HUES64 (cell line): ENCODE measurements at regions not wholly inside any gene's neighbourhood (a gene's known extent, or its start where the extent isn't known, plus 50 kb on each side); places are given as distances from the start of the nearest gene placed in this dataset.

Experiments
- H3K27ac ChIP-seq: 2 replicates; pipeline ENCODE4 v1.7.0; 2013; ENCODE audit warnings: low read depth, low read length, inconsistent platforms
- H3K27me3 ChIP-seq: 2 replicates; pipeline ENCODE4 v1.6.1; 2013; ENCODE audit warnings: mild to moderate bottlenecking, low read length; ENCODE audit not compliant: insufficient read depth
- H3K36me3 ChIP-seq: 2 replicates; pipeline ENCODE4 v1.6.1; 2013; ENCODE audit warnings: mild to moderate bottlenecking, low read length; ENCODE audit not compliant: insufficient read depth
- H3K4me1 ChIP-seq: 2 replicates; pipeline ENCODE4 v1.6.1; 2013; ENCODE audit warnings: mild to moderate bottlenecking, low read length, moderate library complexity; ENCODE audit not compliant: insufficient read depth
- H3K4me3 ChIP-seq: 2 replicates; pipeline ENCODE4 v1.5.1; 2013; ENCODE audit warnings: mild to moderate bottlenecking, low read length, moderate library complexity
- H3K9ac ChIP-seq: 2 replicates; pipeline ENCODE4 v1.6.1; 2013; ENCODE audit warnings: mild to moderate bottlenecking, low read depth, low read length
- H3K9me3 ChIP-seq: 2 replicates; pipeline ENCODE4 v1.6.1; 2013; ENCODE audit warnings: low read depth, low read length; ENCODE audit not compliant: insufficient read depth
- WGBS: fragments of 150-250, 120-280 bp; methylation state at CpG from one replicate; pipeline ENCODE4 v1.1.7; 2013; ENCODE audit warnings: missing lambda C conversion rate; 5-methylcytosine and 5-hydroxymethylcytosine counted together

DNA sequence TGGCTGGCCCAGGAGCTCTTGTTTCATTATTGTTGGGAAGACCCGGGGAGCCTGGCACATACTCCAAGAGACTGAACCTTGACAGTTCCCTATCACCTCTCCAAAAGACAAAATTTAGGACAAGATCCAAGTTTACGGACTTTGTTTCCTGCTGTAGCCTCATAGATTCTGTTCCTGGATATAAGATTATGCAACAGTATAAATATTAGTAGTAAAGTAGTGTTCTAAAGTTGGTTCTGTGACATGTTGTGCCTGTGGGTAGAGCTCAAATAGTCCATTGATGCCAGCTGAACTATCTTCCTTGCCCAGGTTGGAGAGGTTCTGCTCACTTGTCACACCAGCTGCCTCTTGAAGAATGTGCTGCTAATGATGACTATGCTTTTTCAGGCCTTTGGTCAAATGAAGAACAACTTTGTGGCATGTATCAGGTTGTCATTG is 430.2 kb downstream of the DMAC1 start:
- Histone ChIP-seq H3K9ac (no peak overlapping the region), H3K4me1 (peaks cover 2% of the 10 kb centered on the region; the same call in 1 of the 2 replicates), H3K4me3 (no peak overlapping the region), H3K27me3 (no peaks in the 10 kb centered on the region), H3K9me3 (no peaks in the 10 kb centered on the region), H3K27ac (no peak overlapping the region), H3K36me3 (no peaks in the 10 kb centered on the region)
- 91% methylated on average over 2 of the region's 2 CpGs for WGBS

DNA sequence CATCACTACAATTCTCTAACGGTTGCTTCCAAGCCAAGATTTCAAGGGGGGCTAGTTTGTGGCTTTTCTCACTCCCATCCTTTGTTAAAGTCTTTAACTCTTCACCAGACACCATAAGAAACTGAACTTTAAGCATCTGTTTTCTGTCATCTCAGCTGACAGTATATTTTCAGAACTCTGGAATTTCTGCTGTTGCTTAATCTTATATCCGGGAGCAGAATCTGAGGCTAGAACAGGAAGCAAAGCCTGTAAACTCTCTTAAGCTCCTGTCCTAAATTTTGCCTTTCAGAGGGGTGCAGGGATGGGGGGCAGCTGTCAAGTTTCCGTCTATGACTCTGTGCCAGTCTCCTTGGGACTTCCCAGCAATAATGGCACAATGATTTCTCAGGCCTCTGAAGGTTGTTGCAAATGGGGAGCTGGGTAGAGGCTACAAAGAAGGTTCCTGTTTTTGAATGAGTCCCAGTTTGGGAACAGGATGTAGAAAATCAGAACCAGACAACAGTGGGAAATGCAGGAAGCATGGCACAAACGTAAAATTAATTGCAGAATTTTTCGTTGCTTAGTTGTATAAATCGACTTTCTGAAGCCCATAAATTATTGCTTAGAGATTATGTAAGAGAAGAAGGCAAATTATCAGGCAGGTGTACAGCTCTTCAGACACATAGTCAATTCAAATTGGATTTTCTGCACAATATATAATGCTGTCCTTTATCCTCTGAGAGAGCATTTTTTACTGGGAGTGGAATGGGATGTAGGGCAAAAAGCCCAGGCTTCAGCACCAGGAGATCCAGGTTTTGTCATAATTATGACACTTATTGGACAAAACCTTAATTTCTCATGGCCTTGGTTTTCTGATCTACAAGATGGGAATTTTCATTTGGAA is 430.9 kb downstream of the DMAC1 start:
- no peaks in the 10 kb centered on the region for H3K9me3 ChIP-seq
- H3K36me3 ChIP-seq = no peaks in the 10 kb centered on the region
- no peak overlapping the region for H3K4me3 ChIP-seq
- no peak overlapping the region for H3K27ac ChIP-seq
- H3K9ac ChIP-seq = no peak overlapping the region
- no peaks in the 10 kb centered on the region for H3K27me3 ChIP-seq
- WGBS = 84% methylated on average over 6 of the region's 6 CpGs
- peaks cover 5% of the 10 kb centered on the region; the same call in 1 of the 2 replicates for H3K4me1 ChIP-seq

DNA sequence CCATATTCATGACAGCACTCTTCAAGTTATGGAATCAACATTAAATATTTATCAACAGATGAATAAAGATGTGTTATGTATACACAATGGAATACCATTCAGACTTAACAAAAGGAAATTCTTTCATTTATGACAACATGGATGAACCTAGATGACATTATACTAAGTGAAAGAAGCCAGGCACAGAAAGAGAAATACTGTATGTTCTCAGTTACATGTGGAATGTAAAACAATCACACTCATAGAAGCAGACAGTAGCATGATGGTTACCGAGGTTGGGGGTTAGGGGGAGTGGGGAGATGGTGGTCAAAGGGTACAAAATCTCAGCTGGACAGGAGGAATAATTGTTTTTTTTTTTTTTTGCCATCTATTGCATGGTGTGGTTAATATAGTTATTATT is 431.9 kb downstream of the DMAC1 start:
- Histone ChIP-seq H3K4me1 (peaks cover 5% of the 10 kb centered on the region; the same call in 1 of the 2 replicates), H3K4me3 (no peak overlapping the region), H3K27ac (no peak overlapping the region), H3K36me3 (no peaks in the 10 kb centered on the region), H3K27me3 (no peaks in the 10 kb centered on the region), H3K9ac (no peak overlapping the region), H3K9me3 (no peaks in the 10 kb centered on the region)
- WGBS = 81% methylated on average over 1 of the region's 1 CpG

DNA sequence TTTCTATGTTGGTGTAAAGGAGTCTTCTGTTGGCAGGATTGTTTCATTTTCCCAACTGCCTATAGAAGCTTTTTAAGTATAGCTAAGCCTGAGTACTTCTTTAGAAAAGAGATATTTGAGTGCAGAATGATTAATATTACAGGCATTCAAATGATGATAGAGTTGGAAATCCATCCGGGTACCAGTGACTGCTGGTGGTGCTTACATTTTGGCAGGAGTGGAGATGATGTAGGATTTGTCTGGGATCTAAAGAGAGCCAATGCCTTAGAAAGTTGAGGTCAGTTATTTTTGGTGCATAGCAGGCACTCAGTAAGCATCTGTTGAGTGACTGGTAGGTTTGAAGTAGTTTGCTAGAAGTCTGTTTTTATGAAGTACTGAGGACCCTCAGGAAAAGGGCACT is 433.5 kb downstream of the DMAC1 start:
- H3K4me1 ChIP-seq = peaks cover 5% of the 10 kb centered on the region; the same call in 1 of the 2 replicates
- H3K9ac ChIP-seq = no peak overlapping the region
- no peak overlapping the region for H3K4me3 ChIP-seq
- H3K9me3 ChIP-seq = no peaks in the 10 kb centered on the region
- 40% methylated on average over 1 of the region's 1 CpG for WGBS
- H3K27ac ChIP-seq = no peak overlapping the region
- no peaks in the 10 kb centered on the region for H3K36me3 ChIP-seq
- no peaks in the 10 kb centered on the region for H3K27me3 ChIP-seq

DNA sequence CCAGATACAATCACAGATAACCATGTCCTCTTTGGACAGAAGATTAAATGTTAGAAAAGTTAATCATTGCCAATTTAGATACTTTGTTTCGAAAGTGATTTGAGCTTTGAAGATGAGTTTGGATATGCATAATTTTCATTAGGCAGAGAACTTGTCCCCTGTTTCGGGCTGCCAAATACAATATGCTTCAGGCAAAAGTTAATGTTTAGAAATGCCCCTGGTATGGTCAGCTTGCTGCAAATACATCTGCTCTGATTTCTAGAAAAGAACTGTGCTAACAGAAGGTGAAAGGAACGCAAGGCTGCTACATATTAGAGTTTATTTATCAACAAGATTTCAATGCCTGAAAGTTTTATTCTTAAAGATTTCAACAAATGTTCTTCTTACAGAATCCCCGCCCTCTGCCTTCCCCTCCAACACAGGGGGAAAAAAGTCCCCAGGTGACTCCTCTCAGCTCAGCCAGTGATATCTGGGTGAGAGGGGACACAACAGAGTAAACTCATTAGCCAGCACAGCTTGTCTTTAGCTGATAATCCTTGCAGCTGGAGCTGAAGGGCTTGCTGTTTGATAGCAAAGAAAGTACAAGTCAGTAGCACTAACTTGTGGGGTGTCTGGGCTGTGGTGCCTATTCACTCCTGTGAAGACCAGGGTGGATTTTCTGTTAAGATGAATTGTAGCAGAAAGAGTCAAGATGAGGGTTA is 435.7 kb downstream of the DMAC1 start:
- Histone ChIP-seq H3K27me3 (no peaks in the 10 kb centered on the region), H3K9me3 (no peaks in the 10 kb centered on the region), H3K27ac (no peak overlapping the region), H3K4me1 (peaks cover 5% of the 10 kb centered on the region; the same call in 1 of the 2 replicates), H3K4me3 (no peak overlapping the region), H3K9ac (no peak overlapping the region), H3K36me3 (no peaks in the 10 kb centered on the region)
- 85% methylated on average over 3 of the region's 4 CpGs for WGBS

DNA sequence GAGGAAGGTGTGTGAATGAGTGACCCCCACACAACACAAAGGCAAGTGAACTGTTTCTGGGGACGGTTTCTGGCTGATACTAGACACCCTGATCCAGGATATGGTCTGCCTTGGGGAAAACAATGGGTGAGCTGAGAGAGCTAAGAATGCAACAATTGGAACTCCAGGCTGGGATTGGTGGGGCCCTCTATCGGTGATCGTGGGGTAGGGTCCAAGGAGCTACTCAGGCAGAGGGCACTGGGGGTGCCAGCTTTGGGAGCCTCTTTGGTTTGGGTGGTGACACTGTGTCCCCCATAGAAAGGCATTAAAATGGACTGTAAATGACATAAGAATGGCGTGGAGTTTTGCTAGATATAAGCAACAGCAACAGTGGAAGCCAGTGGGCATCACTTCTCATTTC is 439.1 kb downstream of the DMAC1 start:
- Histone ChIP-seq H3K4me3 (no peak overlapping the region), H3K27ac (no peak overlapping the region), H3K27me3 (no peaks in the 10 kb centered on the region), H3K9me3 (no peaks in the 10 kb centered on the region), H3K9ac (no peak overlapping the region), H3K36me3 (no peaks in the 10 kb centered on the region), H3K4me1 (peaks cover 5% of the 10 kb centered on the region; the same call in 1 of the 2 replicates)
- 72% methylated on average over 4 of the region's 4 CpGs for WGBS

DNA sequence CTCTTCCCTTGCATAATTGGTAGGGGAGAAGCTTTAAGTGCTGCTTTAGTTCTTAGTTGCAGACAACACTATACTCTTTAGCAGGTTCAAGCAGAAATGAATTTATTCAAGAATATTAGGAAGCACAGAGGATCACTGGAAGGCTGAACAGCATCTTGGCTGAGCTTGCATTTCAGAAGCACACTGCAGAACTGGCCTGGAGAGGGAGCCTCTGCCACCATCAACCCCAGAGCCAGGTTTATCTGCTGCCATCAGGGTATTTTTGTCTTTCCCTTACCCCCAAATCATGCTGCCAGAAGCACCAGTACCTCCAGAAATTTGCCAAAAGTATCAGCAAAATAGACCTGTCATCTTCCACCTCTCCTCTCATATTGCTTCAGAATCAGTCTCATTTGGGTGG is 440.7 kb downstream of the DMAC1 start:
- H3K27ac ChIP-seq = no peak overlapping the region
- H3K36me3 ChIP-seq = no peaks in the 10 kb centered on the region
- H3K4me1 ChIP-seq = no peaks in the 10 kb centered on the region
- H3K4me3 ChIP-seq = no peak overlapping the region
- no peaks in the 10 kb centered on the region for H3K9me3 ChIP-seq
- no peak overlapping the region for H3K9ac ChIP-seq
- no peaks in the 10 kb centered on the region for H3K27me3 ChIP-seq

DNA sequence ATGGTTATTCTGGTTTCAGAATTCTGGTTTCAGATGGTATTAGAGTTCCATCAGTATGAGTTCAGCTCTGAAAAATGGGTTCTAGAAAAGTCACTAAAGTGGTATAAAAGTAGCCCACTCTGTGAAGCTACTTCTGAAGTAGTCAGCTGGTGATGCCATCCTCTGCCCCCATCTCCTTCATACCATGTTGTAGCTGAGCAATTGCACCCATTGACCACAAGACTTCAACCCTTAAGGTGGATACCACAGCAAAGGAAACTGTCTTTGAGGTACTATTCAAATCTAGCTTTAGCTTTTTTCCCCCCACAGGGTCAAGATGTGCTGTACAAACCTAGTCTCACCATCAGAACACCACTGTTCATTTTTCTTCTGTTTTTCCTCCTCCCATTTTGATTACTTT is 444.9 kb downstream of the DMAC1 start:
- Histone ChIP-seq H3K4me1 (no peaks in the 10 kb centered on the region), H3K27ac (no peak overlapping the region), H3K9me3 (no peaks in the 10 kb centered on the region), H3K27me3 (no peaks in the 10 kb centered on the region), H3K4me3 (no peak overlapping the region), H3K36me3 (no peaks in the 10 kb centered on the region), H3K9ac (no peak overlapping the region)

DNA sequence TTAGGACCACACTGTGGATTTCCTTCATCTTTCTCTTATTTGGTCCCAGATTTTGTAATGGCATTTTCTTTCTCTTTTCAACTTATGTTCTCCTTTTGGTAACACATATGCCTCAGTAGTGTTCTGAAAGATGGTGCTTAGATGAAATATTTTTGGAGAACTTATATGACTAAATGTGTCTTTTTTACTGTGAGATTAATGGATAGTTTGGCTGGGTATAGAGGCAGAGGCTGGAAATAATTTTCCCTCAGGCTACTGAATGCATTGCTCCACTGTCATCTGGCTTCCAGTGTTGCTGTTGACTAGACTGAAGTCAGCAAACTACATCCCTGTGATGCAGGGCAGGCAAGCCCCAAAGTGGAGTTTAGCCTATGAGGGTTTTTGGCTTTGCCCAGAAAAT is 450.9 kb downstream of the DMAC1 start:
- H3K9me3 ChIP-seq = no peaks in the 10 kb centered on the region
- H3K27ac ChIP-seq = no peak overlapping the region
- H3K36me3 ChIP-seq = no peaks in the 10 kb centered on the region
- no peaks in the 10 kb centered on the region for H3K4me1 ChIP-seq
- H3K4me3 ChIP-seq = no peak overlapping the region
- H3K27me3 ChIP-seq = no peaks in the 10 kb centered on the region
- no peak overlapping the region for H3K9ac ChIP-seq

DNA sequence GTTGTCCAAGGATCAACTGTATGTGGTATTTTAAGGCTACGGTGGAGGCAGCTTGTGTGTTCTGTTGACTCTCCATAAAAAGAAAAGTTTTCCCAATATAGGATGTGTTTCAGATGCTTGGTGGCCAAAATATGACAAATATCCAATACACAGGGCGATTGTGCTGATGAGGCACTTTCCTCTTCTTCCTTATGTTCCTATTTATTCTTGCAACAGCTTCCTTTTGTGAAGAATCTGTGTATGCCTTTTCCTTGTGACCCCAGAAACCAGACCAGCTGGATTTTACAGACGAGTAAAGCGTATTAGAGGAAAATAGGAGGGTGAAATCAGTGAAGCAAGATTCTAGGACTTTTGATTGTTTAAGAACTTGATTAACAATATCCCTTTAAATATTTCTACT is 452.0 kb downstream of the DMAC1 start:
- Histone ChIP-seq H3K9ac (no peak overlapping the region), H3K4me3 (no peak overlapping the region), H3K4me1 (no peaks in the 10 kb centered on the region), H3K36me3 (no peaks in the 10 kb centered on the region), H3K27ac (no peak overlapping the region), H3K27me3 (no peaks in the 10 kb centered on the region), H3K9me3 (no peaks in the 10 kb centered on the region)
- WGBS = 88% methylated on average over 4 of the region's 4 CpGs

DNA sequence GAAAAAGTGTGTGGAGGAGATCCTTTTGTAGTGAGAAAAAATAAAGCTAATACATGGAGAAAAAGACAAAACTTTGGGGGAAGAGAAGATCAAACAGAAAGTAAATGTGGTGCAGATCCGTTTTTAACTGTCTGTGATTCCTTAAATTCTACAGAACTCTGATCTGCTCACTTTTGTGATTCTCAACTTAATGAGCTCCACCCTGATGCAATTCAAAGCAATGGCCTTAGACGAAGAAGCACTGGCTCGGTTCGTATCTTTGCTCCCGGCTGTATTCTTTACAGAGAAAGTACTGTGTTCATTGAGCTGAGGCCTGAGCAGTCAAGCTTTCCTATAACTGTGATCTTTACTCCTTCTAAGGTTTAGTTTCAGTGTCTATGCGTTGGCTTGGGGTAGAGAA is 453.4 kb downstream of the DMAC1 start:
- Histone ChIP-seq H3K9ac (no peak overlapping the region), H3K4me1 (no peaks in the 10 kb centered on the region), H3K27me3 (no peaks in the 10 kb centered on the region), H3K4me3 (no peak overlapping the region), H3K9me3 (no peaks in the 10 kb centered on the region), H3K27ac (no peak overlapping the region), H3K36me3 (no peaks in the 10 kb centered on the region)
- 83% methylated on average over 6 of the region's 6 CpGs for WGBS
